CD14-positive monocyte (primary cell): ENCODE measurements at regions not wholly inside any gene's neighbourhood (a gene's known extent, or its start where the extent isn't known, plus 50 kb on each side); places are given as distances from the start of the nearest gene placed in this dataset.

Source experiments
- DNase-seq, 3 donors: peaks; one replicate each; pipeline ENCODE4 v3.0.0-alpha.2; 2011 to 2022
- H2AFZ ChIP-seq: 2 replicates; pipeline ENCODE4 v1.6.0; 2012; ENCODE audit warnings: mild to moderate bottlenecking, low read depth, low read length, inconsistent platforms; ENCODE audit not compliant: insufficient read depth, poor library complexity, severe bottlenecking
- H3K27ac ChIP-seq, 2 donors: 1 replicate in 1 of 2; 2 replicates in 1 of 2; pipeline ENCODE4 v1.5.1; 2012 to 2013; ENCODE audit warnings: low read length in 2 of 2, control low read depth in 1 of 2, inconsistent platforms in 1 of 2, low read depth in 1 of 2, mild to moderate bottlenecking in 1 of 2
- H3K27me3 ChIP-seq, 2 donors: one replicate each; pipeline versions ENCODE4 v1.6.0 to v1.6.1; 2011 to 2013; ENCODE audit warnings: low read length in 2 of 2; ENCODE audit not compliant: control insufficient read depth in 2 of 2, insufficient read depth in 2 of 2
- H3K36me3 ChIP-seq, 2 donors: replicated peaks in 1 of 2; 1 replicate in 1 of 2; 2 replicates in 1 of 2; pipeline versions ENCODE4 v1.5.1 to v1.6.1; 2012 to 2013; ENCODE audit warnings: low read length in 2 of 2, control low read depth in 1 of 2, inconsistent platforms in 1 of 2, mild to moderate bottlenecking in 1 of 2; ENCODE audit not compliant: insufficient read depth in 2 of 2, control insufficient read depth in 1 of 2
- H3K4me1 ChIP-seq, 2 donors: 1 replicate in 1 of 2; 2 replicates in 1 of 2; pipeline versions ENCODE4 v1.5.1 to v1.6.1; 2012 to 2013; ENCODE audit warnings: low read length in 2 of 2, control low read depth in 1 of 2, inconsistent platforms in 1 of 2, mild to moderate bottlenecking in 1 of 2, moderate library complexity in 1 of 2; ENCODE audit not compliant: insufficient read depth in 2 of 2, control insufficient read depth in 1 of 2
- H3K4me2 ChIP-seq: replicated peaks from 2 replicates; pipeline ENCODE3; 2012; ENCODE audit warnings: low read length, moderate library complexity, mild to moderate bottlenecking; ENCODE audit not compliant: poor library complexity, severe bottlenecking; ENCODE audit errors: extremely low read depth
- H3K4me3 ChIP-seq, 3 experiments: fragments of 200-600 bp in 1 of 3; sonication (generic) in 1 of 3; replicated peaks in 1 of 3; 1 replicate in 2 of 3; 2 replicates in 1 of 3; pipeline ENCODE4 v1.5.1; 2011 to 2013; ENCODE audit warnings: low read length in 3 of 3, mild to moderate bottlenecking in 3 of 3, control low read depth in 2 of 3, low read depth in 2 of 3, inconsistent platforms in 1 of 3, moderate library complexity in 1 of 3
- H3K79me2 ChIP-seq: 2 replicates; pipeline ENCODE4 v1.6.0; 2012; ENCODE audit warnings: mild to moderate bottlenecking, control low read depth, inconsistent platforms, low read length, moderate library complexity; ENCODE audit not compliant: insufficient read depth
- H3K9ac ChIP-seq: 2 replicates; pipeline ENCODE4 v1.6.0; 2017; ENCODE audit warnings: low read length, mild to moderate bottlenecking; ENCODE audit not compliant: insufficient read depth, poor library complexity, severe bottlenecking
- H3K9me3 ChIP-seq, 2 donors: replicated peaks in 1 of 2; 1 replicate in 1 of 2; 2 replicates in 1 of 2; pipeline versions ENCODE4 v1.5.1 to v1.6.1; 2012 to 2013; ENCODE audit warnings: low read length in 2 of 2, control low read depth in 1 of 2; ENCODE audit not compliant: control insufficient read depth in 1 of 2, insufficient read depth in 1 of 2
- H4K20me1 ChIP-seq: 2 replicates; pipeline ENCODE4 v1.6.0; 2012; ENCODE audit warnings: mild to moderate bottlenecking, low read length, control low read depth, moderate library complexity; ENCODE audit not compliant: insufficient read depth
- H3K27ac Mint-ChIP-seq, 7 donors: one replicate each; pipeline ENCODE4 v1.8.0; 2020; ENCODE audit warnings: mild to moderate bottlenecking in 7 of 7, mixed read lengths in 7 of 7, moderate library complexity in 6 of 7, inconsistent platforms in 2 of 7
- H3K27me3 Mint-ChIP-seq, 3 donors: one replicate each; pipeline ENCODE4 v1.8.0; 2021 to 2022; ENCODE audit warnings: low read depth in 3 of 3, mild to moderate bottlenecking in 3 of 3, mixed read lengths in 3 of 3, moderate library complexity in 3 of 3, inconsistent platforms in 1 of 3
- H3K36me3 Mint-ChIP-seq, 2 donors: one replicate each; pipeline ENCODE4 v1.8.0; 2020; ENCODE audit warnings: mixed read lengths in 2 of 2, inconsistent platforms in 1 of 2, mild to moderate bottlenecking in 1 of 2
- H3K4me1 Mint-ChIP-seq: one replicate; pipeline ENCODE4 v1.8.0; 2020; ENCODE audit warnings: mild to moderate bottlenecking, mixed read lengths
- H3K4me3 Mint-ChIP-seq, 2 donors: one replicate each; pipeline ENCODE4 v1.8.0; 2020; ENCODE audit warnings: mild to moderate bottlenecking in 2 of 2, mixed read lengths in 2 of 2, moderate library complexity in 1 of 2
- H3K9me3 Mint-ChIP-seq, 7 donors: one replicate each; pipeline ENCODE4 v1.8.0; 2020 to 2022; ENCODE audit warnings: mixed read lengths in 7 of 7, mild to moderate bottlenecking in 6 of 7, moderate library complexity in 6 of 7, inconsistent platforms in 2 of 7
- CTCF ChIP-seq: fragments of 200-600 bp; IDR thresholded peaks from one replicate; pipeline ENCODE4 v1.8.0; 2022; ENCODE audit warnings: antibody characterized with exemption, mild to moderate bottlenecking
- WGBS: methylation state at CpG from one replicate; pipeline ENCODE4 v1.1.5; 2013; ENCODE audit warnings: missing lambda C conversion rate; ENCODE audit not compliant: insufficient coverage; 5-methylcytosine and 5-hydroxymethylcytosine counted together
- intact Hi-C, 2 donors: fragments of 100-400 bp; cut with micrococcal nuclease; formaldehyde crosslinking; loops; one replicate each; pipeline versions ENCODE4 v1.15.0 to v1.15.1; 2023

DNA sequence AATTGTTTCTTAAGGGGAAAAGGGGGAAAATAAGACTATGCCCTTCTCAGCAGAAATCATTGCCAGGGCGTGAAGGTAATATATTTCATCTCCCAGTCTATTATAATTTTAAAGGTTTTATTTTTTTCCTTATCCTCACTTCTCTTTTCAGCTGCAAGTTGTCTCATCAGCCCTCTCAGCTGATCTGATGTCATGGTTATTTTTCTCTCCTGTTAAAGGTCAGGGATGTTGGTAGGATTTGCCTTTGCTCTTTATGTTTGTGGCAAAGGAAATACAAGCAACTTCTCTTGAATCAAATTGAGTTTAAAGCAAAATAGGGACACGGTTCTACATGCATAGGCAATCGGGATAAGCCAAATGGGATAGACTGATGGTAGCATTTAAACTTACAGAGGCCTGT, 946.9 kb downstream of the SORCS1 start:
- 96% methylated on average over 2 of the region's 3 CpGs for WGBS

DNA sequence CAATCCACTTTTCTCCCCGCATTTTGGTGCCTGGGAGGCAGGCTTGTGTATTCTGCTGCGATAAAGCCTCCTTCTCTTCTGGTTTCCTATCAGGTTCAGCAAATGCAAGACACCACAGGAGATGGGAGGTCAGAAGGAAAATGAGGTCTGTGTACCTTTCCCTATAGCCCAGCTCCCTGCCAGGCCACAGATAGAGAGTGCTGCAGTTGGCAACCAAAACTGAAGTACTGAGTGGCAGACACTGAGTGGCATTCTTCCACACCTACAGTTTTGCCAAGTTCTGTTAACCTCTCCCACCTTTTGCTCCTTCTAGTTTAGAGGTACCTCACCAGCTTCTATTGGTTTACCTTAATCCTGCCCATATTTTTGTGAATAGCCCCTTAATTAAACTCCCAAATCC, 948.4 kb downstream of the SORCS1 start:
- Mint-ChIP-seq H3K27ac (no peak overlapping the region), H3K9me3 (peaks cover 0 to under 1% (median 0%) of the 10 kb centered on the region in 7 donors), H3K4me1 (no peaks in the 10 kb centered on the region), H3K4me3 (no peak overlapping the region), H3K27me3 (peaks cover 0 to 2% (median 0%) of the 10 kb centered on the region in 3 donors), H3K36me3 (no peaks in the 10 kb centered on the region)
- TF ChIP-seq CTCF = no peak
- Histone ChIP-seq H3K27me3 (no peaks in the 10 kb centered on the region), H3K4me1 (no peaks in the 10 kb centered on the region), H3K4me3 (no peak overlapping the region), H3K27ac (no peak overlapping the region), H3K4me2 (no peak overlapping the region), H3K36me3 (no peaks in the 10 kb centered on the region), H3K79me2 (no peaks in the 10 kb centered on the region), H4K20me1 (no peaks in the 10 kb centered on the region), H3K9ac (no peak overlapping the region), H3K9me3 (peaks cover 0 to 1% of the 10 kb centered on the region in 2 donors), H2AFZ (no peak overlapping the region)
- intact Hi-C loops = no loop called here
- no peak for DNase-seq
- WGBS = no CpG with 5 or more reads among the region's 2 CpGs

More for the DNA sequence above, 946.9 kb downstream of the SORCS1 start:
- no peaks in the 10 kb centered on the region for H3K36me3 ChIP-seq
- H3K79me2 ChIP-seq = no peaks in the 10 kb centered on the region
- no peak overlapping the region for H3K9ac ChIP-seq
- TF ChIP-seq CTCF = no peak
- peaks cover 0 to 2% (median 0%) of the 10 kb centered on the region in 3 donors for H3K27me3 Mint-ChIP-seq
- H4K20me1 ChIP-seq = no peaks in the 10 kb centered on the region
- H3K4me3 Mint-ChIP-seq = no peak overlapping the region
- no peak overlapping the region for H2AFZ ChIP-seq
- no peak overlapping the region for H3K4me2 ChIP-seq
- intact Hi-C loops = no loop called here
- H3K36me3 Mint-ChIP-seq = no peaks in the 10 kb centered on the region
- H3K4me1 Mint-ChIP-seq = no peaks in the 10 kb centered on the region
- no peak overlapping the region for H3K4me3 ChIP-seq
- no peaks in the 10 kb centered on the region for H3K4me1 ChIP-seq
- H3K9me3 ChIP-seq = no peaks in the 10 kb centered on the region
- H3K27ac ChIP-seq = no peak overlapping the region
- no peak for DNase-seq
- H3K9me3 Mint-ChIP-seq = peaks cover 0 to 4% (median 0%) of the 10 kb centered on the region in 7 donors
- H3K27me3 ChIP-seq = no peaks in the 10 kb centered on the region
- H3K27ac Mint-ChIP-seq = no peak overlapping the region
